CD14-positive monocyte (primary cell): ENCODE measurements at regions not wholly inside any gene's neighbourhood (a gene's known extent, or its start where the extent isn't known, plus 50 kb on each side); places are given as distances from the start of the nearest gene placed in this dataset.

Experiments used
- DNase-seq, 3 donors: peaks; one replicate each; pipeline ENCODE4 v3.0.0-alpha.2; 2011 to 2022
- H2AFZ ChIP-seq: 2 replicates; pipeline ENCODE4 v1.6.0; 2012; ENCODE audit warnings: mild to moderate bottlenecking, low read depth, low read length, inconsistent platforms; ENCODE audit not compliant: insufficient read depth, poor library complexity, severe bottlenecking
- H3K27ac ChIP-seq, 2 donors: 1 replicate in 1 of 2; 2 replicates in 1 of 2; pipeline ENCODE4 v1.5.1; 2012 to 2013; ENCODE audit warnings: low read length in 2 of 2, control low read depth in 1 of 2, inconsistent platforms in 1 of 2, low read depth in 1 of 2, mild to moderate bottlenecking in 1 of 2
- H3K27me3 ChIP-seq, 2 donors: one replicate each; pipeline versions ENCODE4 v1.6.0 to v1.6.1; 2011 to 2013; ENCODE audit warnings: low read length in 2 of 2; ENCODE audit not compliant: control insufficient read depth in 2 of 2, insufficient read depth in 2 of 2
- H3K36me3 ChIP-seq, 2 donors: replicated peaks in 1 of 2; 1 replicate in 1 of 2; 2 replicates in 1 of 2; pipeline versions ENCODE4 v1.5.1 to v1.6.1; 2012 to 2013; ENCODE audit warnings: low read length in 2 of 2, control low read depth in 1 of 2, inconsistent platforms in 1 of 2, mild to moderate bottlenecking in 1 of 2; ENCODE audit not compliant: insufficient read depth in 2 of 2, control insufficient read depth in 1 of 2
- H3K4me1 ChIP-seq, 2 donors: 1 replicate in 1 of 2; 2 replicates in 1 of 2; pipeline versions ENCODE4 v1.5.1 to v1.6.1; 2012 to 2013; ENCODE audit warnings: low read length in 2 of 2, control low read depth in 1 of 2, inconsistent platforms in 1 of 2, mild to moderate bottlenecking in 1 of 2, moderate library complexity in 1 of 2; ENCODE audit not compliant: insufficient read depth in 2 of 2, control insufficient read depth in 1 of 2
- H3K4me2 ChIP-seq: replicated peaks from 2 replicates; pipeline ENCODE3; 2012; ENCODE audit warnings: low read length, moderate library complexity, mild to moderate bottlenecking; ENCODE audit not compliant: poor library complexity, severe bottlenecking; ENCODE audit errors: extremely low read depth
- H3K4me3 ChIP-seq, 3 experiments: fragments of 200-600 bp in 1 of 3; sonication (generic) in 1 of 3; replicated peaks in 1 of 3; 1 replicate in 2 of 3; 2 replicates in 1 of 3; pipeline ENCODE4 v1.5.1; 2011 to 2013; ENCODE audit warnings: low read length in 3 of 3, mild to moderate bottlenecking in 3 of 3, control low read depth in 2 of 3, low read depth in 2 of 3, inconsistent platforms in 1 of 3, moderate library complexity in 1 of 3
- H3K79me2 ChIP-seq: 2 replicates; pipeline ENCODE4 v1.6.0; 2012; ENCODE audit warnings: mild to moderate bottlenecking, control low read depth, inconsistent platforms, low read length, moderate library complexity; ENCODE audit not compliant: insufficient read depth
- H3K9ac ChIP-seq: 2 replicates; pipeline ENCODE4 v1.6.0; 2017; ENCODE audit warnings: low read length, mild to moderate bottlenecking; ENCODE audit not compliant: insufficient read depth, poor library complexity, severe bottlenecking
- H3K9me3 ChIP-seq, 2 donors: replicated peaks in 1 of 2; 1 replicate in 1 of 2; 2 replicates in 1 of 2; pipeline versions ENCODE4 v1.5.1 to v1.6.1; 2012 to 2013; ENCODE audit warnings: low read length in 2 of 2, control low read depth in 1 of 2; ENCODE audit not compliant: control insufficient read depth in 1 of 2, insufficient read depth in 1 of 2
- H4K20me1 ChIP-seq: 2 replicates; pipeline ENCODE4 v1.6.0; 2012; ENCODE audit warnings: mild to moderate bottlenecking, low read length, control low read depth, moderate library complexity; ENCODE audit not compliant: insufficient read depth
- H3K27ac Mint-ChIP-seq, 7 donors: one replicate each; pipeline ENCODE4 v1.8.0; 2020; ENCODE audit warnings: mild to moderate bottlenecking in 7 of 7, mixed read lengths in 7 of 7, moderate library complexity in 6 of 7, inconsistent platforms in 2 of 7
- H3K27me3 Mint-ChIP-seq, 3 donors: one replicate each; pipeline ENCODE4 v1.8.0; 2021 to 2022; ENCODE audit warnings: low read depth in 3 of 3, mild to moderate bottlenecking in 3 of 3, mixed read lengths in 3 of 3, moderate library complexity in 3 of 3, inconsistent platforms in 1 of 3
- H3K36me3 Mint-ChIP-seq, 2 donors: one replicate each; pipeline ENCODE4 v1.8.0; 2020; ENCODE audit warnings: mixed read lengths in 2 of 2, inconsistent platforms in 1 of 2, mild to moderate bottlenecking in 1 of 2
- H3K4me1 Mint-ChIP-seq: one replicate; pipeline ENCODE4 v1.8.0; 2020; ENCODE audit warnings: mild to moderate bottlenecking, mixed read lengths
- H3K4me3 Mint-ChIP-seq, 2 donors: one replicate each; pipeline ENCODE4 v1.8.0; 2020; ENCODE audit warnings: mild to moderate bottlenecking in 2 of 2, mixed read lengths in 2 of 2, moderate library complexity in 1 of 2
- H3K9me3 Mint-ChIP-seq, 7 donors: one replicate each; pipeline ENCODE4 v1.8.0; 2020 to 2022; ENCODE audit warnings: mixed read lengths in 7 of 7, mild to moderate bottlenecking in 6 of 7, moderate library complexity in 6 of 7, inconsistent platforms in 2 of 7
- CTCF ChIP-seq: fragments of 200-600 bp; IDR thresholded peaks from one replicate; pipeline ENCODE4 v1.8.0; 2022; ENCODE audit warnings: antibody characterized with exemption, mild to moderate bottlenecking
- WGBS: methylation state at CpG from one replicate; pipeline ENCODE4 v1.1.5; 2013; ENCODE audit warnings: missing lambda C conversion rate; ENCODE audit not compliant: insufficient coverage; 5-methylcytosine and 5-hydroxymethylcytosine counted together
- intact Hi-C, 2 donors: fragments of 100-400 bp; cut with micrococcal nuclease; formaldehyde crosslinking; loops; one replicate each; pipeline versions ENCODE4 v1.15.0 to v1.15.1; 2023

DNA sequence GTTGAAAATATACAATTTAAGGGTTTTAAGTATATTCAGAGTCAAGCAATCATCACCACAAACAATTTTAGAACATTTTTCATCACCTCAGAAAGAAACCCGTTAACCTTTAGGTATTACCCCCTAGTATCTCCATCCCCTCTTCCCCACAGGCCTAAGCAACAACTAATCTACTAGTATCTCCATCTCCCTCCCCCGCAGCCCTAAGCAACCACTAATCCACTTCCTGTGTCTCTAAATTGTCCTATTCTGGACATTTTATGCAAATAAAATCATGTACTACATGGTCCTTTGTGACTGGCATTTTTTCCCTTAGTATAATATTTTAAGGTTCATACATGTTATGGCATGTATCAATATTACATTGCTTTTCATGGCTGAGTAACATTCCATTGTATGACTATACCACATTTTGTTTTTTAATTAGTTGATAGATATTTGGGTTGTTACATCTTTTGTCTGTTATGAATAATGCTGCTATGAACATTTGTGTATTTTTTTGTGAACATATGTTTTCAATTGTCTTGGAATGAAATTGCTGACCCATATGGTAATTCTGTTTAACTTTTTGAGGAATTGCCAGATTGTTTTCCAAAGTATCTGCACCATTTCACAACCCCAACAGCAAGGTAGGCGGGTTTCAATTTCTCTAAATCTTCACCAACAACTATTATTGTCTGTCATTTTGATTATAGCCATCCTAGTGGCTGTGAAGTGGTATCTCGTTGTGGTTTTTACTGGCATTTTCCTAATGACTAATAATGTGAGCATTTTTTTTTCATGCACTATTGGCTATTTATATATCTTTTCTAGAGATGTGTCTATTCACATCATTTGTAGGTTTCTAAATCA lies 215.6 kb upstream of the CD96 start:
- Histone ChIP-seq H3K27ac (no peak overlapping the region), H2AFZ (no peak overlapping the region), H3K36me3 (no peaks in the 10 kb centered on the region), H3K79me2 (no peaks in the 10 kb centered on the region), H3K4me1 (no peaks in the 10 kb centered on the region), H3K9ac (no peak overlapping the region), H3K4me2 (no peak overlapping the region), H3K27me3 (no peaks in the 10 kb centered on the region), H3K4me3 (no peak overlapping the region), H3K9me3 (no peaks in the 10 kb centered on the region), H4K20me1 (no peaks in the 10 kb centered on the region)
- no peak for DNase-seq
- Mint-ChIP-seq H3K9me3 (no peaks in the 10 kb centered on the region), H3K36me3 (no peaks in the 10 kb centered on the region), H3K4me3 (no peak overlapping the region), H3K27me3 (peaks cover 0 to 2% (median 1%) of the 10 kb centered on the region in 3 donors), H3K27ac (no peak overlapping the region), H3K4me1 (peaks cover 4% of the 10 kb centered on the region)
- 88% methylated on average over 1 of the region's 4 CpGs for WGBS
- TF ChIP-seq CTCF: no peak
- intact Hi-C loops: no loop called here

- TF ChIP-seq CTCF: no peak
- no peaks in the 10 kb centered on the region for H4K20me1 ChIP-seq
- H3K36me3 ChIP-seq: no peaks in the 10 kb centered on the region
- intact Hi-C loops: no loop called here
- H3K36me3 Mint-ChIP-seq: no peaks in the 10 kb centered on the region
- no peak overlapping the region for H3K27ac Mint-ChIP-seq
- no peaks in the 10 kb centered on the region for H3K4me1 ChIP-seq
- H3K9me3 Mint-ChIP-seq: peaks cover 0 to 3% (median 0%) of the 10 kb centered on the region in 7 donors
- no peak overlapping the region for H2AFZ ChIP-seq
- no peak for DNase-seq
- peaks cover 0 to 2% (median 0%) of the 10 kb centered on the region in 3 donors for H3K27me3 Mint-ChIP-seq
- no peak overlapping the region for H3K27ac ChIP-seq
- no peaks in the 10 kb centered on the region for H3K79me2 ChIP-seq
- no peak overlapping the region for H3K9ac ChIP-seq
- no peak overlapping the region for H3K4me3 ChIP-seq
- H3K4me1 Mint-ChIP-seq: no peaks in the 10 kb centered on the region
- WGBS: no CpG with 5 or more reads among the region's 1 CpG
- H3K9me3 ChIP-seq: no peaks in the 10 kb centered on the region
- no peak overlapping the region for H3K4me2 ChIP-seq
- no peaks in the 10 kb centered on the region for H3K27me3 ChIP-seq
- H3K4me3 Mint-ChIP-seq: no peak overlapping the region
These were observed 210.7 kb upstream of the CD96 start for GRCh38 chr3:111331306-111331705.
